ENCODE measurements at regions not wholly inside any gene's neighbourhood (a gene's known extent, or its start where the extent isn't known, plus 50 kb on each side); places are given as distances from the start of the nearest gene placed in this dataset.
A peak's percentile ranks its signal among the peaks of the same experiment; 100 is the strongest.

- TF ChIP-seq, protein P1, sequence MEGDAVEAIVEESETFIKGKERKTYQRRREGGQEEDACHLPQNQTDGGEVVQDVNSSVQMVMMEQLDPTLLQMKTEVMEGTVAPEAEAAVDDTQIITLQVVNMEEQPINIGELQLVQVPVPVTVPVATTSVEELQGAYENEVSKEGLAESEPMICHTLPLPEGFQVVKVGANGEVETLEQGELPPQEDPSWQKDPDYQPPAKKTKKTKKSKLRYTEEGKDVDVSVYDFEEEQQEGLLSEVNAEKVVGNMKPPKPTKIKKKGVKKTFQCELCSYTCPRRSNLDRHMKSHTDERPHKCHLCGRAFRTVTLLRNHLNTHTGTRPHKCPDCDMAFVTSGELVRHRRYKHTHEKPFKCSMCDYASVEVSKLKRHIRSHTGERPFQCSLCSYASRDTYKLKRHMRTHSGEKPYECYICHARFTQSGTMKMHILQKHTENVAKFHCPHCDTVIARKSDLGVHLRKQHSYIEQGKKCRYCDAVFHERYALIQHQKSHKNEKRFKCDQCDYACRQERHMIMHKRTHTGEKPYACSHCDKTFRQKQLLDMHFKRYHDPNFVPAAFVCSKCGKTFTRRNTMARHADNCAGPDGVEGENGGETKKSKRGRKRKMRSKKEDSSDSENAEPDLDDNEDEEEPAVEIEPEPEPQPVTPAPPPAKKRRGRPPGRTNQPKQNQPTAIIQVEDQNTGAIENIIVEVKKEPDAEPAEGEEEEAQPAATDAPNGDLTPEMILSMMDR (IDR thresholded peaks at IDR 0.05; ENCODE audit: unreplicated experiment), result no peak
- ChIA-PET CTCF (no interaction called here), POLR2A (interaction anchor here (0.8 to 1.2 kb wide), 2 partner anchors 9 to 14 kb away, joined by 3 to 4 read pairs; no protein-coding TSS in a partner anchor)
- H3K4me1 Mint-ChIP-seq (ENCODE audit: insufficient read depth, unreplicated experiment), result peaks cover 17% of the 10 kb centered on the region
- no TSS peak for BruUV-seq (replicated peaks)
- H3K27ac Mint-ChIP-seq (ENCODE audit: low read depth, unreplicated experiment), result no peak overlapping the region
- no peaks in the 10 kb centered on the region for H3K9me3 Mint-ChIP-seq (ENCODE audit: unreplicated experiment)
- H3K36me3 Mint-ChIP-seq (ENCODE audit: insufficient read depth, unreplicated experiment), result no peaks in the 10 kb centered on the region
- intact Hi-C loops (cut with micrococcal nuclease), result no loop called here
- DNase-seq (ENCODE audit: unreplicated experiment), result peak; percentile 66
- H3K27me3 Mint-ChIP-seq (ENCODE audit: insufficient read depth, unreplicated experiment), result no peaks in the 10 kb centered on the region
- H3K4me3 Mint-ChIP-seq (ENCODE audit: unreplicated experiment), result no peak overlapping the region
Measured at GRCh38 chr6:6884193-6884627, 223.6 kb upstream of the RREB1 start.

DNA sequence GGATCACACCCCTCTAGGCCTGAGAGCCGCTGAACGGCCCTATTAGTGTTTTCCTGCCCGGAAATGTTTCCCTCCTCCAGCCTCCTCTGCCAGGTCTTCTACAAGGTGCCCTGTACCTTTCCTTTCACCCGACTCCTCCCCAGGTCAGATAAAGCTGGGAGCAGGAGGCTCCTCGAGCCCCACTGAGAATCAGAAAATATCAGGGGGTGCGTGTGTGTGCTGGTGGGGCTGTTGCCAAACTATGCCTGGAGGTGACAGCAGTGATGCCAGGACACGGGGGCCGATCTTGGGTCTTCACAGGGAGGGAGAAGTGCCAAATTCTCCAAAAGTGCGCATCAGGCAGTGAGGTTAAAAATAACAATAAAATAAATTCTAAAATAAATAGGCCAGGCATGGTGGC lies 222.8 kb upstream of the RREB1 start:
- TF ChIP-seq, protein P1 (IDR thresholded peaks at IDR 0.05; ENCODE audit: unreplicated experiment), result no peak
- Mint-ChIP-seq H3K4me3 (ENCODE audit: unreplicated experiment) (no peak overlapping the region), H3K27ac (ENCODE audit: low read depth, unreplicated experiment) (no peak overlapping the region), H3K9me3 (ENCODE audit: unreplicated experiment) (no peaks in the 10 kb centered on the region), H3K36me3 (ENCODE audit: insufficient read depth, unreplicated experiment) (no peaks in the 10 kb centered on the region), H3K27me3 (ENCODE audit: insufficient read depth, unreplicated experiment) (no peaks in the 10 kb centered on the region), H3K4me1 (ENCODE audit: insufficient read depth, unreplicated experiment) (peaks cover 11% of the 10 kb centered on the region)
- intact Hi-C loops (cut with micrococcal nuclease), result no loop called here
- ChIA-PET POLR2A (no interaction called here), CTCF (no interaction called here)
- no TSS peak for BruUV-seq (replicated peaks)
- DNase-seq (ENCODE audit: unreplicated experiment), result no peak

GRCh38 chr6:6885521-6886170 lies 222.1 kb upstream of the RREB1 start:
- TF ChIP-seq, protein P1 (IDR thresholded peaks at IDR 0.05; ENCODE audit: unreplicated experiment), result no peak
- Mint-ChIP-seq H3K4me1 (ENCODE audit: insufficient read depth, unreplicated experiment) (peaks cover 11% of the 10 kb centered on the region), H3K9me3 (ENCODE audit: unreplicated experiment) (no peaks in the 10 kb centered on the region), H3K36me3 (ENCODE audit: insufficient read depth, unreplicated experiment) (no peaks in the 10 kb centered on the region), H3K4me3 (ENCODE audit: unreplicated experiment) (no peak overlapping the region), H3K27me3 (ENCODE audit: insufficient read depth, unreplicated experiment) (no peaks in the 10 kb centered on the region), H3K27ac (ENCODE audit: low read depth, unreplicated experiment) (no peak overlapping the region)
- CTCF ChIA-PET, result no interaction called here
- BruUV-seq (replicated peaks), result no TSS peak
- peak; percentile 26 for DNase-seq (ENCODE audit: unreplicated experiment)
- POLR2A ChIA-PET, result interaction anchor here (1.0 to 1.4 kb wide), 2 partner anchors 28 to 42 kb away, joined by 3 to 7 read pairs; no protein-coding TSS in a partner anchor
- intact Hi-C loops (cut with micrococcal nuclease), result no loop called here

GRCh38 chr6:6886171-6886885 lies 221.4 kb upstream of the RREB1 start:
- BruUV-seq (replicated peaks), result no TSS peak
- TF ChIP-seq, protein P1 (IDR thresholded peaks at IDR 0.05; ENCODE audit: unreplicated experiment), result no peak
- peaks cover 11% of the 10 kb centered on the region for H3K4me1 Mint-ChIP-seq (ENCODE audit: insufficient read depth, unreplicated experiment)
- H3K27ac Mint-ChIP-seq (ENCODE audit: low read depth, unreplicated experiment), result no peak overlapping the region
- no peaks in the 10 kb centered on the region for H3K36me3 Mint-ChIP-seq (ENCODE audit: insufficient read depth, unreplicated experiment)
- H3K9me3 Mint-ChIP-seq (ENCODE audit: unreplicated experiment), result no peaks in the 10 kb centered on the region
- CTCF ChIA-PET, result no interaction called here
- no peaks in the 10 kb centered on the region for H3K27me3 Mint-ChIP-seq (ENCODE audit: insufficient read depth, unreplicated experiment)
- POLR2A ChIA-PET, result interaction anchor here (1.0 to 1.4 kb wide), 2 partner anchors 28 to 41 kb away, joined by 3 to 7 read pairs; no protein-coding TSS in a partner anchor
- no peak overlapping the region for H3K4me3 Mint-ChIP-seq (ENCODE audit: unreplicated experiment)
- intact Hi-C loops (cut with micrococcal nuclease), result no loop called here
- DNase-seq (ENCODE audit: unreplicated experiment), result no peak

Data from MCF 10A (cell line).